Fibroblast of gingiva (primary cell): ENCODE measurements at regions not wholly inside any gene's neighbourhood (a gene's known extent, or its start where the extent isn't known, plus 50 kb on each side); places are given as distances from the start of the nearest gene placed in this dataset.
A peak's percentile ranks its signal among the peaks of the same experiment; 100 is the strongest.
"Not testable (repeated sequence)": the region's sequence is repeated elsewhere in the genome, so short reads cannot be mapped to it uniquely, and the experiment has no call there.

Source experiments
- DNase-seq: peaks from one replicate; pipeline ENCODE4 v3.0.0-alpha.2; 2011; ENCODE audit warnings: low read depth

- DNase-seq: no peak
These were observed 191.8 kb downstream of the TMEM200A start for GRCh38 chr6:130557481-130558112.

GRCh38 chr6:130558131-130558530, 192.3 kb downstream of the TMEM200A start:
- DNase-seq: peak; percentile 20

GRCh38 chr6:130559166-130559565, 193.3 kb downstream of the TMEM200A start:
- DNase-seq: peak; percentile 18

DNA sequence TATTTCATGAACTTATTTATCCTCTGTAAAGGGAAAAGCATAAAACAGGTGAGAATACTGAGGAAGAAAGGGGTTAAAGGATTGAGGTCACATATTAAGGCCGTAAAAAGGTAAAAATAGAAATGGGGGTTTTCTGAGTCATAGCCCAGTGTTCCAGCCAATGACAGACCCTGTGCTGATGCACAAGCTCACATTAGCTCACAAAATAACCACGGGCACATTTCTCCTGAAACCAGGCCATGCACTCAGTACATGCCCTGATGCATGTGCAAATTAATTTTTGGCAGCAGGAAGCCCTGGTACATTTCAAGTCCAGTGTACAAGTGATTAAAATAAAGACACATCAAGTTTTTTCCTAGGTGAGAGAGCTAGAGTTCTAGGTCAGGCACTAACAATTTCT, 194.4 kb downstream of the TMEM200A start:
- DNase-seq: no peak

DNA sequence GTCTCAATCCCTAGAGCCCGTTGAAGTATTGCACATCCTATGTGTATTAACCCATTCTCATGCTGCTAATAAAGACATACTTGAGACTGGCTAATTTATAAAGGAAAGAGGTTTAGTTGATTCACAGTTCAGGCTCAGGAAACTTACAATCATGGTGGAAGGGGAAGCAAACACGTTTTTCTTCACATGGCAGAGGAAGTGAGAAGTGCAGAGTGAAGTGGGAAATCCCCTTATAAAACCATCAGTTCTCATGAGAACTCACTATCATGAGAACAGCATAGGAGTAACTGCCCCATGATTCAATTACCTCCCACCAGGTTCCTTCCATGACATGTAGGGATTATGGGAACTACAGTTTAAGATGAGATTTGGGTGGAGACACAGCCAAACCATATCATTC, 195.3 kb downstream of the TMEM200A start:
- not testable (repeated sequence) for DNase-seq

DNA sequence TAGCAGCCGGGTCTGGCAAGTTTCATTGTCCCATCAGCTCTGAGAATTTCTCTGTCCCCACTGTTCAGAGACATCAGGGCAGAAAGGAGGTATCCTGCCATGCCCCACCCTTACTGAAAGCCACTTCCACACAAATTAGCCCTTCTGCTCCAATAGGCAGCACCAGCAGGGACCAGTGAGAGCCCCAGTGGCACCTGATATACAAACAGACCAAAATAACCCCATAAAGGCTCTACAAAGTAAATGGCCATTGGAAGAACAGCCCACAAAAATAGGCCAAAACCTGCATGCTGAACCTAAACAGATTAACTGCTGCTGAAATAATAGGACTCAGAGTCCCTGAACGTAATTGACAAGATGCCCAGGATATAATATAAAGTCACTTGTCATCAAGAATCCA, 199.9 kb downstream of the TMEM200A start:
- no peak for DNase-seq

DNA sequence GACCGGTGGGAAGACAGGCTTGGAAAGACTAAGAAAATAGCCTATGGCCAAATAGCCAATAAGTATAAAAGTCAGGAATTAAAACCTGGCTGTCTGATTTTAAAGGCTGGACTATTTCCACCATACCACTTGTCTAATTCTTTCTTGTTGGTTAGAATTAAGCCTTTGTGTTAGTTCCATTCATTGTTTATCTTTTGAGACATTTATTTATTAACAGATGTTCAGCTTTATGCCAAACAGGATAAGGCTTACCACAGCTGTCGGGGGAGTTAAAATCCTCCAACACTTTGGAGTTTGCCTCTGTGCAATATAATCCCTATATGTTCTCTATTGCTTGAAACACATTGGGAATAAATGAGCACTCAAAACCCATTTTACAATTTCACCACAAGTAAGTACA, 208.3 kb downstream of the TMEM200A start:
- no peak for DNase-seq

- no peak for DNase-seq
These were observed 209.7 kb downstream of the TMEM200A start for GRCh38 chr6:130575557-130575956.

DNA sequence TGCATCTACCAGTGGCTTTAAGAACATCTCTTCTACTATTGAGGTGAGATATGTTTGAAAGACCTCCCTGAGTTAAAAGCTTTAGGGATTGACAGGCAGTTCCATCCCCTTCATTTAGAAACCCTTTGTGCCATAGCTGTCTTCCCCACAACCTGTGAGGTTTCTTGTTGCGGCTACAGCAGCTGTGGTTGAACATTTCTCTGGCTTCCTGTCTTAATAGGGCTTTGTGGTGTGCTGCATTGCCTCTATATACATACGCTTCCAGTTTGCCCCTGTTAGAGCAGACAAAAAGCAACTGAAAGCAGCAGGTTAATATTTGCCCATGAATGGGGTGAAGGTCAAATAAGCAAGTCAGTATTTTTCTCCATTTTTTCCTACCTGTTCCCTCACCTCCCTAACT, 210.2 kb downstream of the TMEM200A start:
- no peak for DNase-seq

- DNase-seq: no peak
These were observed 211.5 kb downstream of the TMEM200A start for GRCh38 chr6:130577178-130577919.

DNA sequence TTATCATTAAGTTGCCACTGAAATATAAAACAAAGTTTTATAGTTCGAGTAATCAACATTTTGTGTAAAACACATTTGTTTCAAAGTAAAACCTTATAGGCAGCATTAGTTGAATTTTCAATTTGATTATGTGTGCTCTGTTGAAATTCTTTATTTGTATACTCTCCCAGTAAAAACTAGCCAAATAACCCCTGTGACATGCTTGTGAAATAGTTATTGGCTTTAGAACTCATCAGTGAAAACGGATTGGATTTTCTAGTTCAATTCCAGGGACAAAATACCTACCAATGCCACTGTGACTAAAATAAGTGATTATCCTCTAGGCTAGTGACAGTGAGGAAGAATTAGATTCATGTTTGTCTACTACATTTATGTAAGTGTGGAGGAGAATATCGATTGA, 212.9 kb downstream of the TMEM200A start:
- DNase-seq: no peak

DNA sequence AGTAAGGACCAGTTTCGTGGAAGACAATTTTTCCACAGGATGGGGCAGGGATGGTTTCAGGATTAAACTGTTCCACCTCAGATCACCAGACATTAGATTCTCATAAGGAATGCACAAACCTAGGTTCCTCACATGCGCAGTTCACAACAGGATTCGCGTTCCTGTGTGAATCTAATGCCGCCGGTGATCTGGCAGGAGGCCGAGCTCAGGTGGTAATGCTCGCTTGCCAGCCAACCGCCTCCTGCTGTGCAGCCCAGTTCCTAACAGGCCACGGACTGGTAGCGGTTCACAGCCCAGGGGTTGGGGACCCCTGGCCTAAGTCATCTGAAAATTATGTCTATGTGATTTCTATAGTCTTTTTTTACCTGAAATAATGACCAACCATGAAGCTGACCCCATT, 217.5 kb downstream of the TMEM200A start:
- DNase-seq: no peak

- DNase-seq: no peak
These were observed 219.8 kb downstream of the TMEM200A start for GRCh38 chr6:130585587-130585986.

GRCh38 chr6:130587778-130588520, 222.1 kb downstream of the TMEM200A start:
- peak; percentile 35 for DNase-seq

GRCh38 chr6:130593200-130593599, 227.4 kb downstream of the TMEM200A start:
- no peak for DNase-seq

- no peak for DNase-seq
These were observed 228.1 kb downstream of the TMEM200A start for GRCh38 chr6:130593948-130594347.

DNA sequence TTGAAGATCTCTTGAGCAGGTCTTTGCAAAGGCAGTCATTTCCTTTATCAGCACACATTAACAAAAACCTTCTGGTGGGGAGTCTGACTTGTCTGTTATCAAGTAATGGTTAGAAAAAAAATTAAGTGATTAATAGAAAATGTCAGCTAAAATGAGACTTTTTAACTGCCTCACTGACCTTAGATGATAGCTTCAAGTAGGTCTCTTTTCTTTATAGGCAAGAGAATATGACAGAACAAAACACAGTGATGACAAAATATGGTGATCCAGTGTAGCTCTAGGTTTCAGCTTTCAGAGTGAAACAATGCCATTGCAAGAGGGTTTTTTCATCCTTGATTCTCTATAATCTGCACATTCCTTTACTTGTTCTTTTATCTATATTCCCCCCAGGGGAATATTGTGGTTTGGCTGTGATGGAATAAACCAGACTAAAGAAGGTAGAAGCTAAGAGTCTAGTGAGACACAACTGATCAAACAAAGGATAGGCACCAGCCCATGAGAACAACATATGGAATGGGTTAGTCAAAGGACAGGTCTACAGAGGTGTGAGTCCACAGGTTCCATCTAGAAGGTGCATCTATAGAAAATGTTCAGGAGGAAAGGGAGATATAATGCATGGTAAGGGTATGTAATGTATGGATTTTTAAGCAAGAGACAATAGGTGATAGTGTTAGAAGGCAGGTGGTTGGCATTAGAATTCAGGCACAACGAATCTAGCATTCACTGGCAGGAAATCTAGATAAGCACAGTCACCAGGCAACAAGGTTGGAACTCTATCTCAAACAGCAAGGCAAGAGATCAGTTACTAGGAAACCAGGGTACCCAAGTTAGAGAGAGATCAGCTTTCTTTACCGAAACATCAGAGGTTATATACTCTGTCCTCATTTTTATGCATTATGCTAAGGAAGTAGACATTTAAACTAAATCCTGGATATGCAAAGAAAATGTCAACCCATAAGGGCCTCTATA, 228.9 kb upstream of the SMLR1 start:
- DNase-seq: no peak

GRCh38 chr6:130600880-130601341, 226.3 kb upstream of the SMLR1 start:
- DNase-seq: no peak

GRCh38 chr6:130602151-130602770, 224.9 kb upstream of the SMLR1 start:
- peak; percentile 67 for DNase-seq

DNA sequence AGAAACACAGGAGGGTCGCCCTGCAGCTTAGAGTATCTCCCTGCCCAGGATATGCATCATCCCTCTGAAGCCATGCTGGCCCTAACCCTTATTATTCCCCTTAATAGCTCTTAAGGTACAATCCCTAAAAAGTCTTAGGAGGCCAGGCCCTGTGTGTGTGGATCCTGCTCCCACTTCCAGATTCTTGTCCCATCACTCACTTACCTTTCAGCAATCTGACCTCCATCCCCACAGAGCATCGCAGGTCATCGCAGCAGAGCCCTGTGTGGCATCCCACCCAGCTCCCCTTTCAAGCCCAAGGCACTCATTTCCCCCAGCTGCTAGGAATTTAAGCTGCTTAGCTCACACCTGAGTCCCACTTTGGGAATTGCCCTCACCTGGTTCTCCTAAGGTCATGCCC, 223.8 kb upstream of the SMLR1 start:
- no peak for DNase-seq

- DNase-seq: no peak
These were observed 222.3 kb upstream of the SMLR1 start for GRCh38 chr6:130604841-130605399.
